Activated T-cell treated with anti-CD3 and anti-CD28 coated beads, Interleukin-2, amount 50 U/mL, for 72 hours (primary cell): ENCODE measurements at regions not wholly inside any gene's neighbourhood (a gene's known extent, or its start where the extent isn't known, plus 50 kb on each side); places are given as distances from the start of the nearest gene placed in this dataset.
"Not testable (repeated sequence)": the region's sequence is repeated elsewhere in the genome, so short reads cannot be mapped to it uniquely, and the experiment has no call there.

ENCODE experiments used
- ATAC-seq, 2 donors: fragments of 150-1000 bp; cut with Tn5 transposase; replicated peaks in 1 of 2; 2 replicates each; pipeline ENCODE4 v1.10.0; 2021; ENCODE audit warnings: moderate library complexity in 2 of 2, mild to moderate bottlenecking in 1 of 2
- DNase-seq, 2 donors: peaks; one replicate each; pipeline ENCODE4 v3.0.0; 2021 to 2022; ENCODE audit warnings: mixed read lengths in 1 of 2
- H3K27ac Mint-ChIP-seq: one replicate; pipeline ENCODE4 v1.8.0; 2022; ENCODE audit warnings: mild to moderate bottlenecking, moderate library complexity, mixed read lengths
- H3K27me3 Mint-ChIP-seq: one replicate; pipeline ENCODE4 v1.8.0; 2022; ENCODE audit warnings: low read depth, mixed read lengths
- H3K36me3 Mint-ChIP-seq, 2 donors: one replicate each; pipeline ENCODE4 v1.8.0; 2022; ENCODE audit warnings: mixed read lengths in 2 of 2, mild to moderate bottlenecking in 1 of 2; ENCODE audit not compliant: insufficient read depth in 2 of 2
- H3K4me1 Mint-ChIP-seq: one replicate; pipeline ENCODE4 v1.8.0; 2022; ENCODE audit warnings: low read depth, mixed read lengths
- H3K4me3 Mint-ChIP-seq, 2 donors: one replicate each; pipeline ENCODE4 v1.8.0; 2022; ENCODE audit warnings: mild to moderate bottlenecking in 2 of 2, mixed read lengths in 2 of 2, moderate library complexity in 2 of 2
- H3K9me3 Mint-ChIP-seq, 2 donors: one replicate each; pipeline ENCODE4 v1.8.0; 2022; ENCODE audit warnings: mixed read lengths in 2 of 2

GRCh38 chr3:89714237-89714636 lies 606.8 kb downstream of the EPHA3 start:
- Mint-ChIP-seq H3K4me1 (no peaks in the 10 kb centered on the region), H3K9me3 (peaks cover 7% of the 10 kb centered on the region in 2 donors), H3K36me3 (no peaks in the 10 kb centered on the region), H3K27ac (no peak overlapping the region), H3K4me3 (no peak overlapping the region), H3K27me3 (no peaks in the 10 kb centered on the region)
- ATAC-seq (no peak), DNase-seq (no peak)

DNA sequence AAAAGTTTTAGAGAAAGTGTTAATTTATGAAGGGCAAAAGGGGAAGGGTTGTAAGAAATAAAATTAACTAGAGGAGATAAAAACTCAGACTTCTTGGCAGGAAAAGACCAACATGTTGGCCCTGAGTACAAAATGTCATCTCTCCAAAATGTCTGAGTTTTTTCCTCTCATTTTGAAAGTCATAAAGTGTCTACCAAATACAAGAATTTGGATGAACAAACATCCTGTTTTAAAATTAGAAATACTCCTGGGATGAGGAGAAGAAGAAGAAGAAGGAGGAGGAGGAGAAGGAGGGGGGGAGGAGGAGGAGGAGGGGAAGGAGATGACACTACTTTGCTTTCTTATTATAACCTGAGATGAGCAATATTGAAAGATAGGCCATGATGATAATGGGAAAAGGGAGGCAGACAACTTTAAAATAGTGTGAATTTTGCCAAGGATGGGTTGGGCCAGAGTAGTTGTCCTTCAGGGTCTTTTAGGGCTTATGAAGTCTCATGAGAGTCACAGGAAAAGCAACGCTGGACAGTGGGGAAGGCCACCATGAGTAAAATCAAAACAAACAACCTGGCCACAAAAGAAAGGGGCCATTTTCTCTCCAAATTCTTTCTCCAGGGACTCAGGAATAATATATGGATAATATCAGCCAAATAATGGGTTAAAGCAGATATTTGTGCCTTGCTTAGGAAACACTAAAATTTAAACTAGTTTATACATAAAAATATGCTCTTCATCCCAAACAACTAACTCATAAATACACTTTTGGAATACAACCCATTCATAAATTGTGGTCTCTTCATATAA lies 632.9 kb downstream of the EPHA3 start:
- Mint-ChIP-seq H3K9me3 (peaks cover 3 to 10% of the 10 kb centered on the region in 2 donors), H3K27me3 (no peaks in the 10 kb centered on the region), H3K36me3 (no peaks in the 10 kb centered on the region)

GRCh38 chr3:89740881-89741177 lies 633.4 kb downstream of the EPHA3 start:
- Mint-ChIP-seq H3K9me3 (peaks cover 3 to 10% of the 10 kb centered on the region in 2 donors), H3K27ac (no peak overlapping the region), H3K36me3 (no peaks in the 10 kb centered on the region), H3K4me1 (no peaks in the 10 kb centered on the region), H3K27me3 (no peaks in the 10 kb centered on the region), H3K4me3 (no peak overlapping the region)
- no peak for DNase-seq
- no peak for ATAC-seq

More for the DNA sequence above, 632.9 kb downstream of the EPHA3 start:
- no peak for DNase-seq
- ATAC-seq, result no peak
- no peak overlapping the region for H3K27ac Mint-ChIP-seq
- H3K4me3 Mint-ChIP-seq, result no peak overlapping the region
- no peaks in the 10 kb centered on the region for H3K4me1 Mint-ChIP-seq

GRCh38 chr3:89742546-89742945 lies 635.1 kb downstream of the EPHA3 start:
- no peak overlapping the region for H3K4me3 Mint-ChIP-seq
- H3K27ac Mint-ChIP-seq, result no peak overlapping the region
- ATAC-seq (no peak), DNase-seq (no peak)
- H3K36me3 Mint-ChIP-seq, result no peaks in the 10 kb centered on the region
- H3K27me3 Mint-ChIP-seq, result no peaks in the 10 kb centered on the region
- no peaks in the 10 kb centered on the region for H3K4me1 Mint-ChIP-seq
- H3K9me3 Mint-ChIP-seq, result peaks cover 5 to 10% of the 10 kb centered on the region in 2 donors

DNA sequence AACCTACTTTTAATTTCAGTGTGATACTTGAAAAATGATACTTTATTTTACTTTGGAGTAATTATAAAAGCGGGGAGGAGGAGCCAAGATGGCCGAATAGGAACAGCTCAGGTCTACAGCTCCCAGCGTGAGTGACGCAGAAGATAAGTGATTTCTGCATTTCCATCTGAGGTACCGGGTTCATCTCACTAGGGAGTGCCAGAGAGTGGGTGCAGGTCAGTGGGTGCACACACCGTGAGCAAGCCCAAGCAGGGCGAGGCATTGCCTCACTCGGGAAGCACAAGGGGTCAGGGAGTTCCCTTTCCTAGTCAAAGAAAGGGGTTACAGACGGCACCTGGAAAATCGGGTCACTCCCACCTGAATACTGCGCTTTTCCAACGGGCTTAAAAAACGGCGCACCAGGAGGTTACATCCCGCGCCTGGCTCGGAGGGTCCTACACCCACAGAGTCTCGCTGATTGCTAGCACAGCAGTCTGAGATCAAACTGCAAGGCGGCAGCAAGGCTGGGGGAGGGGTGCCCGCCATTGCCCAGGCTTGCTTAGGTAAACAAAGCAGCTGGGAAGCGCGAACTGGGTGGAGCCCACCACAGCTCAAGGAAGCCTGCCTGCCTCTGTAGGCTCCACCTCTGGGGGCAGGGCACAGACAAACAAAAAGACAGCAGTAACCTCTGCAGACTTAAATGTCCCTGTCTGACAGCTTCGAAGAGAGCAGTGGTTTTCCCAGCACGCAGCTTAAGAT lies 640.3 kb downstream of the EPHA3 start:
- not testable (repeated sequence) for H3K27ac Mint-ChIP-seq, H3K9me3 Mint-ChIP-seq, ATAC-seq, H3K4me1 Mint-ChIP-seq, H3K4me3 Mint-ChIP-seq, H3K27me3 Mint-ChIP-seq, H3K36me3 Mint-ChIP-seq, DNase-seq

- H3K9me3 Mint-ChIP-seq, result peaks cover 5 to 12% of the 10 kb centered on the region in 2 donors
- no peak overlapping the region for H3K27ac Mint-ChIP-seq
- DNase-seq (no peak), ATAC-seq (no peak)
- no peaks in the 10 kb centered on the region for H3K4me1 Mint-ChIP-seq
- no peak overlapping the region for H3K4me3 Mint-ChIP-seq
- no peaks in the 10 kb centered on the region for H3K27me3 Mint-ChIP-seq
- H3K36me3 Mint-ChIP-seq, result no peaks in the 10 kb centered on the region
Measured at GRCh38 chr3:89762405-89762804, 655.0 kb downstream of the EPHA3 start.

GRCh38 chr3:89783341-89783927 lies 676.0 kb downstream of the EPHA3 start:
- no peak overlapping the region for H3K27ac Mint-ChIP-seq
- H3K4me1 Mint-ChIP-seq, result no peaks in the 10 kb centered on the region
- no peak overlapping the region for H3K4me3 Mint-ChIP-seq
- H3K36me3 Mint-ChIP-seq, result no peaks in the 10 kb centered on the region
- DNase-seq (no peak), ATAC-seq (no peak)
- no peaks in the 10 kb centered on the region for H3K27me3 Mint-ChIP-seq
- peaks cover 5 to 8% of the 10 kb centered on the region in 2 donors for H3K9me3 Mint-ChIP-seq

DNA sequence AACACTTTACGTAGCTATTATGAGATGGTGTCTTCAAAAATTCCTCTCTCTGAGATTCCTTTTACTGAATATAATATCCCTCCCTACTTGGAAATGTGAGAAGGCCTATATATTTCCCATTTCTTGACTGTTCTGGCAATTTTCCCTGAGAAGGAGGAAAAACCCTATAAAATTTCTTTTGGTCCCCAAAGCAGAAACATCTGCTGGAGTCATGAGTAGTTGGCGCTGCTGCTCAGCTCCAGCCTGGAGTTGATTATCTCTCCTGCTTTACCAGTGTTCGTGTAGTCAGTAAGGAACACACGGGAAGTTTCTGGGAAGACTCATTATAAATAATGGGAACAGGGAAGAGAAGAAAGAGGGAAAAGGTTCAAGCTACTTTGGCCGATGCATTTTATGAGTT lies 680.1 kb downstream of the EPHA3 start:
- H3K4me3 Mint-ChIP-seq, result no peak overlapping the region
- H3K27me3 Mint-ChIP-seq, result no peaks in the 10 kb centered on the region
- peaks cover 5 to 10% of the 10 kb centered on the region in 2 donors for H3K9me3 Mint-ChIP-seq
- no peaks in the 10 kb centered on the region for H3K4me1 Mint-ChIP-seq
- DNase-seq, result no peak
- no peak overlapping the region for H3K27ac Mint-ChIP-seq
- ATAC-seq, result no peak
- H3K36me3 Mint-ChIP-seq, result no peaks in the 10 kb centered on the region

DNA sequence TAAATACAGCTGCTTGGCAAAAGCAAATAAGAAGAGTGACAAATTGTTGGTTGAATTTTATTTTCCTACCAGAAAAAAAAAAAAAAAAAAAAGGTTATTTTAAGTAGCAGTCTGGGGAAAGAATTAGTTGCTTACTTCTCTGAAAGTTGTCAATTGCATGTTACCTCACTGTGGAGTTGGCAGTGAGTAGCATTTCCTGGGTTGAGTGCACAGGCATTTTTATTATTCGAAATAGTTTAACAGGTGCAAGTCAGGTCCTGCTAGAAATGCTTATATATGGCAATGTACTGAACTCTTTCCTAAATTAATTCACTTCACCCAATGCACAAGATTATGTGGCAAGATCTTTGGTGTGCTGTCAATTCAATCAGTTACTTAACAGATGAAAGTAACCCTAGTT lies 680.6 kb downstream of the EPHA3 start:
- H3K27ac Mint-ChIP-seq, result no peak overlapping the region
- no peaks in the 10 kb centered on the region for H3K4me1 Mint-ChIP-seq
- H3K4me3 Mint-ChIP-seq, result no peak overlapping the region
- H3K27me3 Mint-ChIP-seq, result no peaks in the 10 kb centered on the region
- DNase-seq (no peak), ATAC-seq (no peak)
- H3K36me3 Mint-ChIP-seq, result no peaks in the 10 kb centered on the region
- H3K9me3 Mint-ChIP-seq, result peaks cover 5 to 10% of the 10 kb centered on the region in 2 donors

GRCh38 chr3:89795506-89795905 lies 688.1 kb downstream of the EPHA3 start:
- Mint-ChIP-seq H3K9me3 (peaks cover 4 to 6% of the 10 kb centered on the region in 2 donors), H3K27me3 (no peaks in the 10 kb centered on the region), H3K4me1 (no peaks in the 10 kb centered on the region), H3K36me3 (peaks cover 0 to 2% of the 10 kb centered on the region in 2 donors), H3K27ac (no peak overlapping the region), H3K4me3 (no peak overlapping the region)
- no peak for DNase-seq
- ATAC-seq, result no peak

GRCh38 chr3:89802881-89803280 lies 695.5 kb downstream of the EPHA3 start:
- Mint-ChIP-seq H3K4me1 (no peaks in the 10 kb centered on the region), H3K27ac (no peak overlapping the region), H3K4me3 (no peak overlapping the region), H3K9me3 (peaks cover 0 to 2% of the 10 kb centered on the region in 2 donors), H3K27me3 (no peaks in the 10 kb centered on the region), H3K36me3 (no peaks in the 10 kb centered on the region)
- no peak for ATAC-seq
- no peak for DNase-seq

DNA sequence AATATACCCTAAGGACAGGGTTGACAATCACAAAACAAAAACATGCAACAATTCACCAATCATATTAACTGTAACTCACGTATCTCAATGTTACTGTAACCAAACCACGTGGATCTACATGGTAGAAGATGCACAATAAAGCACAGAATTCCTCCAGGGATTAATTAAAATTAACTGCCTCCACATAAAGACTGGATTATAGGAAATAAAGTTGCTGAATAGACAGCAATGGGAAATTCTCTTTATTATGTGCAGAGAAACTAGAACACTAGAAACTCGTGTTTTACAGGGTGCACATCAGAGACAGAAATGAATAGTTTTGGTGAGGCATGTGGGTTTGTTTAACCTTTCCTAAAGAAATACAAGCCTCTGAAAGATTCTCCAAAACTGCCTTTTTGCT lies 696.3 kb downstream of the EPHA3 start:
- Mint-ChIP-seq H3K27me3 (no peaks in the 10 kb centered on the region), H3K4me3 (no peak overlapping the region), H3K27ac (no peak overlapping the region), H3K9me3 (peaks cover 0 to 2% of the 10 kb centered on the region in 2 donors), H3K36me3 (no peaks in the 10 kb centered on the region), H3K4me1 (no peaks in the 10 kb centered on the region)
- DNase-seq (no peak), ATAC-seq (no peak)

DNA sequence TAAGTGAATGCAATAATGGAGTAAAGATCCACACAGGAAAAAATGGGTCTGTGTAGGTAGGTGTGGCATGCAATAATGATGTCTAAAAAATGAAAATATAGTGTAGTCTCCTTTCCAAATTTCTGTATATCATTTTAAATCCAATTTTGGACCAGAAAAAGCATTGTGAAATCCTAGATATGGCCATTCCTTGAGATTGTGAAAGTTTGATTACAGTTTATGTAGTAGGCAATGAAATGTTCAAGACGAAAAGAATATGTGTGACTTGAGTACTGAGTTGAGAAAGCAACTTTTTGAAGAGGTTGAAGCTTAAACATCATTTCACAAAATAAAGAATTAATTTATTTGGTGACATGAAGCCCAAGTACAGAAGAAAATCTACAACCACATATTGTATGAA lies 698.7 kb downstream of the EPHA3 start:
- H3K27me3 Mint-ChIP-seq, result no peaks in the 10 kb centered on the region
- ATAC-seq (no peak), DNase-seq (no peak)
- H3K27ac Mint-ChIP-seq, result no peak overlapping the region
- H3K9me3 Mint-ChIP-seq, result peaks cover 2 to 3% of the 10 kb centered on the region in 2 donors
- no peaks in the 10 kb centered on the region for H3K36me3 Mint-ChIP-seq
- no peak overlapping the region for H3K4me3 Mint-ChIP-seq
- H3K4me1 Mint-ChIP-seq, result no peaks in the 10 kb centered on the region
